K562 (cell line): ENCODE measurements at regions not wholly inside any gene's neighbourhood (a gene's known extent, or its start where the extent isn't known, plus 50 kb on each side); places are given as distances from the start of the nearest gene placed in this dataset.

Experiments used
- CTCF ChIP-seq, 3 experiments: IDR thresholded peaks in 2 of 3; conservative IDR thresholded peaks in 1 of 3; 2 replicates each; pipeline ENCODE4 v1.5.1; 2011 to 2012; ENCODE audit warnings: low read length in 3 of 3, mild to moderate bottlenecking in 3 of 3, control low read depth in 2 of 3, improper control_type of control experiment in 1 of 3, inconsistent platforms in 1 of 3, low read depth in 1 of 3, mixed read lengths in 1 of 3, moderate library complexity in 1 of 3; ENCODE audit not compliant: insufficient read depth in 2 of 3
- EZH2 ChIP-seq: IDR thresholded peaks from 2 replicates; pipeline ENCODE4 v1.6.1; 2012; ENCODE audit warnings: low read depth, mild to moderate bottlenecking, inconsistent platforms, low read length, borderline replicate concordance
- NFIX ChIP-seq: fragments of 250-450 bp; sonication (Bioruptor Pico); IDR thresholded peaks from 2 replicates; pipeline ENCODE4 v1.4.0; 2020; ENCODE audit warnings: low read depth, mild to moderate bottlenecking, moderate library complexity
- PRDM10 ChIP-seq: fragments of 450-650 bp; IDR thresholded peaks from 2 replicates; pipeline ENCODE4 v1.6.1; 2018; ENCODE audit not compliant: partially characterized antibody
- RAD21 ChIP-seq, 2 experiments: fragments of 250-450 bp in 1 of 2; fragments of 450-650 bp in 1 of 2; sonication (Bioruptor Pico) in 1 of 2; formaldehyde crosslinking in 1 of 2; IDR thresholded peaks in 1 of 2; conservative IDR thresholded peaks in 1 of 2; 2 replicates each; pipeline versions ENCODE4 v1.4.0 to v1.8.0; 2020 to 2022; ENCODE audit warnings: mild to moderate bottlenecking in 2 of 2, moderate library complexity in 1 of 2
- SIX5 ChIP-seq, 2 experiments: IDR thresholded peaks; 2 replicates each; pipeline ENCODE4 v1.6.1; 2011; ENCODE audit warnings: low read length in 2 of 2, borderline replicate concordance in 1 of 2, low read depth in 1 of 2, mild to moderate bottlenecking in 1 of 2, moderate library complexity in 1 of 2; ENCODE audit not compliant: insufficient read depth in 1 of 2
- SREBF2 ChIP-seq: sonication (generic); formaldehyde crosslinking; IDR thresholded peaks from 2 replicates; pipeline ENCODE4 v1.4.0; 2020; ENCODE audit warnings: mild to moderate bottlenecking, missing genetic modification reagents
- TAF15 ChIP-seq: fragments of 200-400 bp; formaldehyde crosslinking; IDR thresholded peaks from 2 replicates; pipeline ENCODE4 v1.6.1; 2017; ENCODE audit warnings: mild to moderate bottlenecking, low read depth, low read length, moderate library complexity
- ZNF133 ChIP-seq: fragments of 250-450 bp; sonication (Bioruptor Pico); IDR thresholded peaks from 2 replicates; pipeline ENCODE4 v1.4.0; 2020; ENCODE audit warnings: mild to moderate bottlenecking
- ZNF263 ChIP-seq: sonication (generic); formaldehyde crosslinking; IDR thresholded peaks from 2 replicates; pipeline ENCODE4 v1.8.0; 2022; ENCODE audit warnings: mild to moderate bottlenecking, missing genetic modification reagents, borderline replicate concordance
- ZNF740 ChIP-seq, 3 experiments: fragments of 200-800 bp in 1 of 3; sonication (Bioruptor generic) in 1 of 3; sonication (generic) in 1 of 3; formaldehyde crosslinking in 1 of 3; IDR thresholded peaks; 2 replicates each; pipeline versions ENCODE4 v1.6.1 to v1.8.0; 2016 to 2022; ENCODE audit warnings: mild to moderate bottlenecking in 2 of 3, missing compliant biosample characterization in 2 of 3, missing genetic modification characterization in 2 of 3, missing genetic modification reagents in 1 of 3
- ZNF79 ChIP-seq: fragments of 250-450 bp; sonication (Bioruptor Pico); IDR thresholded peaks from 2 replicates; pipeline ENCODE4 v1.4.0; 2020; ENCODE audit warnings: low read depth, mild to moderate bottlenecking, moderate library complexity

GRCh38 chr5:112005623-112005930, 248.6 kb upstream of the NREP start:
- no peak for TF ChIP-seq SREBF2 (CRISPR knock-in tag)
- TF ChIP-seq RAD21 (CRISPR knock-in tag; conservative IDR thresholded peaks at IDR 0.05 in 1 of 2, IDR thresholded peaks at IDR 0.05 in 1 of 2), result no peak
- no peak for TF ChIP-seq ZNF740 (CRISPR knock-in tag; IDR thresholded peaks at IDR 0.05)
- no peak for TF ChIP-seq ZNF740 (tag; IDR thresholded peaks at IDR 0.05)
- TF ChIP-seq NFIX (CRISPR knock-in tag), result no peak
- TF ChIP-seq EZH2, result no peak
- no peak for TF ChIP-seq ZNF79 (CRISPR knock-in tag)
- TF ChIP-seq ZNF133 (CRISPR knock-in tag), result no peak
- no peak for TF ChIP-seq CTCF (IDR thresholded peaks at IDR 0.05 in 2 of 3, conservative IDR thresholded peaks at IDR 0.05 in 1 of 3; ENCODE audit: insufficient read depth in 2 of 3, low read depth in 1 of 3, low read length in 3 of 3)
- no peak for TF ChIP-seq ZNF263 (CRISPR knock-in tag)
- TF ChIP-seq SIX5 (IDR thresholded peaks at IDR 0.05; ENCODE audit: borderline replicate concordance in 1 of 2, insufficient read depth in 1 of 2, low read depth in 1 of 2, low read length in 2 of 2), result no peak
- no peak for TF ChIP-seq TAF15
- no peak for TF ChIP-seq PRDM10
